GM21360 (cell line): ENCODE measurements at regions not wholly inside any gene's neighbourhood (a gene's known extent, or its start where the extent isn't known, plus 50 kb on each side); places are given as distances from the start of the nearest gene placed in this dataset.
"Not testable (repeated sequence)": the region's sequence is repeated elsewhere in the genome, so short reads cannot be mapped to it uniquely, and the experiment has no call there.

Source experiments
- ATAC-seq: cut with Tn5 transposase; IDR thresholded peaks from one replicate; pipeline ENCODE4 v1.9.1; 2021; ENCODE audit warnings: mild to moderate bottlenecking, moderate library complexity; ENCODE audit not compliant: unreplicated experiment

DNA sequence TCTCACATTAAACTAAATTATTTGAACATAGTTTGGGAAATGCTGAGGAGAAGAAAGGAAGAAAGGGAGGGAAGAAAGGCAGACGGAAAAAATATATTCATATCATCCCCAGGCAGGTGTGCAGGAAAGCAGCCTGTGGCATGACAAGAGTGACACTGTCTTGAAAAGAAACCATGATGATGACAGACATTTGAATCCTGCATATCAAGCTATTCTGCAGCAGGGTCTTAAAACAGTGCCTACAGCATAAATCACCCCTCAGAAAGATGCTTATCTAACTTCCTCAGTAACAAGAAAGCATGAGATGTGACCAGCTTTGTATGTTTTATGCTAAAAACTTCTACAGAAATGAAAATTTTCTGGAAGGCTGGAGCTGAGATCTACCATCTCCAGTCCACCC lies 144.5 kb upstream of the GRM7 start:
- ATAC-seq: no peak

DNA sequence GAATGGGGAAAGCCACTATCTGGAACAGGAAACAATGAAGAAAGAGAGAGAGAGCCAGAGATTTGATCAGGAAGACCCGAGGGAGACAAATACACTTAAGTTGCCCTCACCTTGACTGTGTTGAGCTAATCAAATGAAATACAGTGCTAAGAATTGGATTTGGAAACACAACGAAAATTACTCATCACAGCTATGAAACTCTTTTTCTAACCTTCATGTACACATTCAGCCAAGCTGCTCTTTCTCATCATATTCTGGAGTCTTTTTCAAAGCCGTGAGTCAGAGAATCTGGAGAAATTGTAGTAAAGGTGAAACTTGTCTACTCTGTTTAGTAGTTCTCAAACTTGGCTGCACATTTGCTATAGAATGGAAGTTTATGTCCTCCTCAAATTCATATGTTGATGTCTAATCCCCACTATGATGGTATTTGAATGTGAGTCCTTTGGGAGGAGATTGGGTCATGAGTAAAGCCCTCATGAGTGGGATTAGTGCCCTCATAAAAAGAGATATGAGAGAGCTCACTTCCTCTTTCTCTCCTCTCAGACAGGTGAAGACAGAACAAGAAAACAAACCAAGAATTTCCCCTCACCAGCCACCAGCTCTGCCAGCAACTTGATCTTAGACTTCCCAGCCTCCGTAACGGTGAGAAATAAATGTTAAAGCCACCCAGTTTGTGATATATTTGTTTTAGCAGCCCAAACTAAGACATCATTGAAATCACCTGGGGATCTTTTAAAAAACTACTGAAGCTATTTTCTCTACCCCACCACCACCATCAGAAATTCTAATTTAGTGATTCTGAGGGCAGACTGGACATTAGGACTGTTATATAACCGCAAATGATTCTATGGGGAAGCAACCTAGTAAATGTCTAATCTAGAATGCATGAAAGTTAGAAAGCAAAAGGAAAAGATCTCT lies 143.6 kb upstream of the GRM7 start:
- ATAC-seq: peak; percentile 96

DNA sequence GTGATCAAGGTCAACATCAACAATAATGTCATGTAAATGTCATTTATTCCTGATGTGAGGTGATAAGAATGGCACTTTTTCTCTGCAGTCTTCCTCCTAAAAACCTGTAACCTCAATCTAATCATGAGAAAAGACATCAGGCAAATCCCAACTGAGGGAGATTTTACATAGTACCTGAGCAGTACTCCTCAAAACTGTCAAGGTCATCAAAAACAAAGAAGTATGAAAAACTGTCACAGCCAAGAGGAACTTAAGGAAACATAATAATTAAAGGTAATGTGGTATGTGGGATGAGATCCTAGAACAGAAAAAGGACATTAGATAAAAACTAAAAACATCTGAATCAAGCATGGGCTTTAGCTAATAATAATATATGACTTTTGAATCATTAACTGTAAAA lies 140.9 kb upstream of the GRM7 start:
- ATAC-seq: no peak

DNA sequence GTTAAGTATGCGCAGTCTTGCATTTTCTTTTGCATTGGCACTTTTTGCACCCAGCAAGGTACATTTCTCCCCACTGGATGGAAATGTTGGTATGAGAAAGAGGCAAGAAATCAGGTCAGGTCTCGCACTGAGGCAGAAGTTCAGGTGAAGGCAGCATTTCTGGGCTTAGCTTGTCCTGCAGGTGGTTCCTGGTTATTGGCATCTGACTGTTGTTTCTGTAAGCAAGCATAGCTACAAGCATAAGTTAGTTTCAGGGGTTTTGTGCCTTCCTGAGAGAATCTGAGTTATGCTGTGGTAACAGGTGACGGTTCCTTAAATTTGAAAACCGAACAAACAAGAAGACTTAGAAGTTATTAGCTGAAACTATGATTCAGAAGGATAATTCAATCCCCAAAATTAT lies 139.4 kb upstream of the GRM7 start:
- no peak for ATAC-seq

DNA sequence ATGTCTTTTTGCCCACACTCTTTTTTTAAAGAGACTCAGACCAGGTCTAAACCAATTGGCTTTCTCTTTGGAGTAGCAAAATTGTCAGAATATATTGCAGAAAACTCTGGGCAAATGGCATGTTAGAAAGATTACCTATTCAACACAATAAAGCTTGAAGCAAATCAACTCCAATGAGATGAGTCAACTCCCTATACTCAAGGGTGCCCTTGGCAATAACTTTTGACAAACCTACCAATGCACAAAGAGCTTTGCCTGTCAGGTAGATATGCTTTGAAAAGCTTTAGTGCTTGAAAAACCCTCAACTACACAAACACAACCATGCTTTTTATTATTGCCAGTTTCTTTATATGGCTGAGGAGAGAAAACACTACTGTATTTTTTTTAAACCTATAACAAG lies 137.7 kb upstream of the GRM7 start:
- no peak for ATAC-seq

DNA sequence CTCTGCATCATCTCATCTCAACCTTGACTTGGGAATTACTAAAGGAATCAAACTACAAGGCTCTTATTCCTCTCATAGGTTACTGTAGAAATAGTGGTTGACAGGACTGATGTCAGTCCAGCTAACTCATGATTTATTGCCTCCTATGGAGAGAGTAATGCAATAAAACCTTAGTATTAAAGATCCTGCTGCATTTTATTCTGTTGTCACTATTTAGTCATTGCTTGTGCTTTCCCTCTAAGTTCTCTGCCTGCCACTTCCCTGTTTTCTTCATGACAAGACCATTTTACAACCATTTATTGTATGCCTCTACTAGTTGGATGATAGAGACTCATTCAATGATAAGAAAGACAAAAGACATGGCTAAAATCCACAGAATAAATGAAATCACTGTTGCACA lies 134.1 kb upstream of the GRM7 start:
- no peak for ATAC-seq

DNA sequence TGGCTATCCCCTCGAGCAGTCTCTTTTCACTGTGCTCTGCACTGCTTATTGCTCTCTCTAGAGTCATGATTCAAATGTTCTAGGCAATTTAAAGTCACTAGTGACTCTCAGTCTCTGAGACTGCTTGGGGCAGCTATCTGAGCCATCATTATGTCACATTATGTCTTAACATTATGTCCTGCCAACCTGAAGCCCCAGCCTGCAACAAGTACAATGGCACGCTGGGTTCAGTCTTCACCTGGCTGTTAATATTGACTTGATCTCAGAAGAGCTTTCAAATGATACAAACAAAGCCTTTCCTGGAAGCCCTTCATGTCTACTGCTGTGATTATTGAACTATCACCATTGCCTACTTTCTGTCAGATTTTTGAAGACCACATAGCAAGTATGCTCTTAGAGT lies 128.1 kb upstream of the GRM7 start:
- no peak for ATAC-seq

DNA sequence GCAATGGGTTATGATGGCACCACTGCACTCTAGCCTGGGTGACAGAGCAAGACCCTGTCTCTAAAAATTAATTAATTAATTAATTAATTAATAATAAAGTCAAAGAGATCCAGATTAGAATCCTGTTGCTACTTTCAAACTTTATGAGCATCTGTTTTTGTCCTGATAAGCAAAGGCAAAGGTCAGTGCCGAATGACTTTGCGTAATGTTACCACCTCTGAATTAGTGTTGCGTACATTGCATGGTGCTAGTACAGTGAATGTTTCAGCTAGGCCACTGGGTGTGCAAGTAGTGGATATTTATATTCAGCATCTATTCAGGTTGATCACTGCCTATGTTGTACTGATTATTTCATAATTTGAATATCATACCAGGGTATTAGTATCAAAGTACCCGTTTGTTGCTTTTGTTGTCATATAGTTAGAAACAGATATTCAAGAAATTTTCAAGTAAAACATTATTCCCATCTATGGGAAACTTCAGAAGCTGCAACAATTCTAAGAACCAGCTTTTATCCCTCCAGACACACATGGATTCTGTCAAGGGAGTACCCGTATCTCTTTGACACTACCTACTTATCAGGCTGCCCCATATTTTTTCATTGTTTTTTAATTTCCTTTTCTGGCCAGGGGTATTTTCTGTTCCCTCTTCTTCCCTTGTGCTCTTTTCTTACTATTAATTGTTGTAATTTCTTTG lies 127.1 kb upstream of the GRM7 start:
- ATAC-seq: no peak

DNA sequence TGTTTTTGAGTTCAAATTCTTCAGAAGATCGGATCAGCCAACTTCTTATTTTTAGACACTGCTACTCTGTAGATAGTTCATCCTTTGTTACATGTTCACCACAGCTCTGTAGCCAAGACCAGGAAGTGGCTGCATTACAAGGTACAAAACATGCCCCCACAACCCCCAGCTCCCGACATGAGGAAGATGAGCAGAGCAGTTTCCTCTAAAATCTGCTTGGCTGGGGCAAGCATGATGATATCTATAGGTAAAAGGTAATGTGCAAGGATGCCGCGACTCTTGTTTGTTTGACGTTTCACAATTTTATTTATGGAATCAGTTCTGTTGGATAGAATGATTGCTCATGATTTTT lies 126.5 kb upstream of the GRM7 start:
- no peak for ATAC-seq

DNA sequence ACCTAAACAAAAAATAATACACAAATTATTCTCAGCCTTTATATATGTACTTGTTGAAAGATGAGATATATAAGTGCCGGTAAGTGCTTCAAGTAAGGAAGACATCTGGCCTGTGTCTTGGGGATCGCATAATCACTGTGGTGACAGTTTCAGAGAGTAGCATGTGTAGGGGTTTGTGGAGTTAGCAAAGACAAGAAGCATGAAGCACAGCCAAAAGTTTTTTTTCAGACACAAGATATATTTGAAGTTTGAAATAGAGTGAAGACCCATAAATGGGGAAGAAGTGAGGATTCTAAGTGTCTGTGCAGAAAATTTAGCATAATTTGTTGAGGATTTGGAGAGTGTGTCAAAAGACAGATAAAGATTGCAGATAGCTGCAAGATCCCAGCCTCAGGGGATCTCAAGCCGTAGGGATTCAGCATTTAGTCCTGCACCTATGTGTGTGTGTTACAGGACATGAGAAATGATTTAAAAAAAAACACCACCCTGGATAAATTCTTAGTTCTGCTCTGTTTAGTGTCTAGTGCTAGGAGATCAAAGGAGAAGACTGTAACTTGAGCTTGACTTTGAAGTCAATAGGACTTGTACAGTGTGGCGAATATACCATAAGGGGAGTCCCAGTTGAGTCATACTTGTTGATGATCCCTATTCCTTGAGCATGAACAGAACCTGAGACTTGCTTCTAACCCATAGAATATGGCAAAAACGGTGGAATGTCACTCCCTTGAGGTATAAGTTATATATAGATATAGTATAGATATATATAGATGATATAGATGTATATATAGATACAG lies 123.9 kb upstream of the GRM7 start:
- ATAC-seq: no peak

DNA sequence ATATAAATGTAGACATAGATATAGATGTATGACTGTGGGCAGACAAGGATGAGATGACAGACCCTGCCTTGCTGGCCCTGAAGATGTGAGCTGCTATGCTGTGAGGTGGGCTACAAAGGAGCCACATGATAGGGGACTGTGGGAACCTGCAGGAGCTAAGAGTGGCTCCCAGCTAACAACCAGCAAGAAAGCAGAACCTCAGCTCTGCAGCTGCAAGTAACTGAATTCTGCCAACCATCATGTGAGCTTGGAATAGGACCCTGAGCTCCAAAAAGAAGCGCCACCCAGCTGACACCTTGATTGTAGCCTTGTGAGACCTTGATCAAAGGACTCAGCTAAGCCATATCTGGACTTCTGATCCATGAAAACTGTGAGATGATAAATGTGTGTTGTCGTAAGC lies 123.3 kb upstream of the GRM7 start:
- ATAC-seq: no peak

DNA sequence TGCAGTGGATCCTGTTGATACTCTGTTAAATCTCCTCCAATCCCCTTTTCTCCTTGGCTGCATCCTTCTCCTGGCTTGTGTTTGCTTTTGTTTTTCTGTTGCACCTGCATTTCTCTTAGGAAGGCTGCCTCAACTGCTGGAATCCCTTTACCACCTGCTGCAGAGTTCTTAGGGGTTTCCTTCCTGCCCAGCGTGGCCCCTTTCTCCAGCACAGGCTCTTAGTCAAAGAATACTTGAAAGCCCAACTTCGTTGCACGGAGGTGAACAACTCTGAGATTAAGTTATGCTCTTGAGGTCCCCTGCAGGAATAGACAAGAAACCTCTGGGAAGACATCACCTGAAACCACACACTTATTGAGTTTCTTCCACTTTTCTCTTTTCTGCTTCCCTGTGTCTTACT lies 121.6 kb upstream of the GRM7 start:
- no peak for ATAC-seq

DNA sequence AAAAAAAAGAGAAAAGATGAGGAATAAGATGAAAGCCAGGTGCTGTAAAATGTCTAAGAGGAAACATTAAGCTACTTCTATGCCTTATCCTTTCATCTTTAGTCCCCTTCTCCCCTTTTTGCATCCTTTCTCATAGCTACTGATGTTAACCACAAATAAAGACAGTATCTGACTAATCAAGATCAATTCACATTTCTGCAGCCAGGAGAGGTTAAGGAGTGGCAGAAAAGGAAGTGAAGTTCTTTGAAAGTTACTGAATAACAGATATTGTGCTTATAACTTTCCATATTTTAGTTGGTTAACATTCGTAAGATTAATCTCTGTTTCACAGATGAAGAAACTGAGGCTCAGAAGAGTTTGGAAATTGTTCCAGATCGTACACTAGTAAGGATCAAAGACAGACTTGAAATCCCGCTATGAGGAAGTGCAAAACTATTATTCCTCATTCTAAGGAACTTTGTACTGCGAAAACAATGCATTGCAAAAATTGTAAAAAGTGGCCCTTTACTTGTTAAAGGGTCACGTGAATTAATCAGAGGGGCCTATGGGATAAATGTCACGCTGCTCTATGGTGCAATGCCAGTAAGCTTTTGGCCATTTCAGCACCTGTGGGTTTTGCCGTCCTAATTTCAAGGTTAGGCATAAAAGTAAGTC lies 117.7 kb upstream of the GRM7 start:
- no peak for ATAC-seq

DNA sequence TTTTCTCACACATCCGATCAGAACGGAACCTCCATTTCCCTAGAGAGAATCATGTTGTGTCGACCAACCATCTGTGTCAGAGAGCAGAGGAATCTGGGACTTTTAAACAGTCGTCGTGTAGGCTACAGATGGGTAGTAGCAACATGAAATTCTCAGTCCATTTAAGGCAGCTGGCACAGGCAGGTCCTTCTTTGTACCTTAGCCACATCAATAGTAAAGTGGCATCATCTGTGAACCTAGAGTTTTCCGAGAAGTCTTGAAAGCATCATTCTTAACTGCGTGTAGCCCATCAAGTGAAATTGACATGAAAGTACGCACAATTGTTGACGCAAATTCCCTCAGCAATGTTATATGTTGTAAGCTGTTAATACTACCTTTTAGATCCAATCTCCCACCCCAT lies 114.5 kb upstream of the GRM7 start:
- ATAC-seq: no peak

DNA sequence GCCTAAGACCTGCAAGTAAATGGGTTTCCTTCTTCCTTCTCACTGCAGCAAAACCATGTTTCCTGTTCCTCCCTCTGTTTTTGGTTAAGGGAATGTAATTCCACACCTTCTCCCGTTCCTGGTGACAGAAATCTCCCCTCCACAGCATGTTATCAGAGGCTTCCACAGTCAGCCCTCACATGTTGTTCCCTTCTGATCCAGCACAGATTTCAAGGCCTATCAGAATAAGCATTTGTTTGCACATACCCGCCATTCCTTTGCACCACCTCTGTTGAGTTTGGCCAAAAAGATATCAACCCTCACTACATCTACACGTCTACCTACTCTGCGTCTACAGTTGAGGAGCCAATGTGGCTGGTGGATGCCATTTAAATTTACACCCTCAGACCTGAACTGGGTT lies 113.9 kb upstream of the GRM7 start:
- no peak for ATAC-seq

DNA sequence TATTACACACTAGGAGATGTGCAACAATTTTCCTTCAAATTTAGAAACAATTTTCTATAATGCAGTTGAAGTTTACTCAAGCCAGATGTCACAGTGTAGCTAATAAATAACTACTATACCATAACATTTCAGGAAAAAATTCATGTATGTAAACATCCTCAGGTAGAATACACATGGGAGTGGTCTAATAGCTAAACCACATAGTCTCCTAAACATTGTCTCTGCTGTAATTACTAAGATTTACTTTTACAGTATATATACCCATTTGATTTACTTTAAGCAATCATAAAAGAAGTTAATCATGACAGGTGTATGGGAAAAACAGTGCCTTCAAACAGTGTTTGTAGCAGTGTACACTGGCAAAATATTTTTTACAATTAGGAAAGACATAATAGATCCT lies 110.1 kb upstream of the GRM7 start:
- no peak for ATAC-seq

DNA sequence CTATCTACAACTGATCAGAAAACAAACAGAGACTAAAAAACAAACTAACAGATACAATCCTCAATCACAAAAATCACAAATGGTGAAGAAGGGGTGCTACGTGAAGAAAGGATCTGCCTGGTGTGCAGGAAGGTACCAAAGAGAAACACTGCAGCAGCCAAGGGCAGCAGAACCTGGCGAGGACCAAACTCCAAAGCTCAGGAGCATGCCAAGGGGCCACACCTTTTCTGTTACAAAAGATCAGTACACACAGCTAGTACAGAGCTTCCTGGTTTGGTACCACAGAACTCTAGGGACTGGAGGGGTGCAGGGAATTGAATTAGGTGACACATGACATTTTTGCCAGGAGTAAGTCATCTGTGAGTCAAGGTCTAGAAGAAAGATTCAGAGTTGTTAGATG lies 107.4 kb upstream of the GRM7 start:
- no peak for ATAC-seq

DNA sequence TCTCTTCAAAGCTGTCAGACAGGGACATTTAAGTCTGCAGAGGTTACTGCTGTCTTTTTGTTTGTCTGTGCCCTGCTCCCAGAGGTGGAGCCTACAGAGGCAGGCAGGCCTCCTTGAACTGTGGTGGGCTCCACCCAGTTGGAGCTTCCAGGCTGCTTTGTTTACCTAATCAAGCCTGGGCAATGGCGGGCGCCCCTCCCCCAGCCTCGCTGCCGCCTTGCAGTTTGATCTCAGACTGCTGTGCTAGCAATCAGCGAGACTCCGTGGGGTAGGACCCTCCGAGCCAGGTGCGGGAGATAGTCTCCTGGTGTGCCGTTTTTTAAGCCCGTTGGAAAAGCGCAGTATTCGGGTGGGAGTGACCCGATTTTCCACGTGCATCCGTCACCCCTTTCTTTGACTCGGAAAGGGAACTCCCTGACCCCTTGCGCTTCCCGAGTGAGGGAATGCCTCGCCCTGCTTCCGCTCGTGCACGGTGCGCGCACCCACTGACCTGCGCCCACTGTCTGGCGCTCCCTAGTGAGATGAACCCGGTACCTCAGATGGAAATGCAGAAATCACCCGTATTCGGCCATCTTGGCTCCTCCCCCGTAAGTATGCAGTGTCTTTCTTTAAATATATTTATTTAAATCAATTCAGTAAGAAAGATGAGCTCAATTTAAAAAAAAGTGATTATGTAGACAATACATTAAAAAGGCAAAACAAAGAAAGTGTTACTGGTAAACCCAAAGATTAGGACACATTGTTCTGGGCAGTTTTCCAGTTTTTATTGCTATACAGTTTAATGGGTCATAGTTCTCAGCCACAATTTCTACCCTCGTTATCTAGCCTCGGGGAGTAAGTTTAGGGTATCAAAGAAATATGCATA lies 91.2 kb upstream of the GRM7 start:
- ATAC-seq: not testable (repeated sequence)

DNA sequence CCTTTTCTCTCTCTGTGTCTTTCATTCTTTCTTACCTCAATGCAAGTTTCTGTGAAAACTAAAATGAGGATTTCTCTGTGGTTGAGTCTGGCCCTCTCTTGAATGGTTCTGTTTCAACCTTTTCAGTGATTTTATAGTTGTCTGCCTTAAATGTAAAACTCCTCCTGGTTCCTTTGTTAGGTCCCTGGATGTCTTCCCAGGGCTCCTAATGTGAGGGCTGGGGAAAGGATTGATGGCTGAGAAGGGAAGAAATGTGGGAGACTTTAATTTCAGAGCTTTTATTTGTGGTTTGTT lies 90.6 kb upstream of the GRM7 start:
- no peak for ATAC-seq

DNA sequence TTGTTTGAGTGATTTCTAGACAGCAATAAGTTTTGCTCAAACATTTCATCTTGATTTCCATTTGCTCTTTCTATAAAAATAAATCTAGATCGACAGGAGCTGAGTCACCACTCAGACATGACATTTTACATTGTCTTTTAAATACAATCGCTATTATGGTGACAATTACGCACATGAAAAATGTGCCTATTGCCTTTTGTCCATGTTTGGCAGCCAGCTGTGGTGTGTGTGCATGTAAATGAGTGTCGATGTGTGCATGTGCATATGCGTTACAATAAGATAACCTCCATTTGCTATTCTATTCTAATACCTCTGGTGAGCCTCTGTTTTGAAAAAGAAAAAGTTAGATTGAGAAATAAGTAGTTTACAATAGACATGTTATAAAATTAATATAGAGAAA lies 89.7 kb upstream of the GRM7 start:
- ATAC-seq: no peak

DNA sequence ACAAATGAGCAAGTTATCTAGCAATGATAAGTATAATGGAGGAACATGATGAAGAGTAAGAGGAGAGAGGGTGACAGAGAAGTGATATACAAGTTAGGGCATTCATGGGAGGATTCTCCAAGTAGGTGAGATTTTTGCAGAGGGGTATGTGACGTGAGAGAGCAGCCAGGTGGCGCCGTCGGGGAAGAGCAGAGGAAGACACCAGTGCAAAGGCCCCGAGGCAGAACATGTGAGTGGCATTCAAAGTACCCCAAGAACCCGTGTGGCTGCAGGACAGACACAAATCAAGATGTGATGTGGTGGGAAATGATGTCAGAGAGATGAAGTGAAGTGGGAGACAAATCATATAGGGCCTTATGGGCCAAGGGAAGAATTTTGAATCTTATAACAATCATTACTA lies 81.8 kb upstream of the GRM7 start:
- ATAC-seq: no peak
